Neuronal stem cell (in vitro differentiated cells): ENCODE measurements at regions not wholly inside any gene's neighbourhood (a gene's known extent, or its start where the extent isn't known, plus 50 kb on each side); places are given as distances from the start of the nearest gene placed in this dataset.

Experiments
- DNase-seq: peaks from one replicate; pipeline ENCODE4 v3.0.0-alpha.2; 2013; ENCODE audit warnings: low spot score
- H2AFZ ChIP-seq: one replicate; pipeline ENCODE4 v1.6.1; 2013; ENCODE audit warnings: mild to moderate bottlenecking, low read length, inconsistent platforms
- H2AK5ac ChIP-seq: 2 replicates; pipeline ENCODE4 v1.6.1; 2013; ENCODE audit warnings: low read depth, mild to moderate bottlenecking, inconsistent platforms, low read length, moderate library complexity, mixed read lengths
- H2BK120ac ChIP-seq: 2 replicates; pipeline ENCODE4 v1.6.1; 2013; ENCODE audit warnings: low read depth, mild to moderate bottlenecking, inconsistent platforms, low read length, moderate library complexity, mixed read lengths
- H2BK12ac ChIP-seq: one replicate; pipeline ENCODE4 v1.6.1; 2013; ENCODE audit warnings: low read length, inconsistent platforms
- H2BK15ac ChIP-seq: 2 replicates; pipeline ENCODE4 v1.6.1; 2013; ENCODE audit warnings: mild to moderate bottlenecking, low read length, inconsistent platforms, mixed read lengths
- H2BK5ac ChIP-seq: one replicate; pipeline ENCODE4 v1.6.1; 2013; ENCODE audit warnings: inconsistent platforms, mild to moderate bottlenecking, low read length, moderate library complexity
- H3K14ac ChIP-seq: one replicate; pipeline ENCODE4 v1.6.1; 2013; ENCODE audit warnings: low read length, inconsistent platforms
- H3K18ac ChIP-seq: 2 replicates; pipeline ENCODE4 v1.6.1; 2013; ENCODE audit warnings: low read length, inconsistent platforms
- H3K23ac ChIP-seq: 2 replicates; pipeline ENCODE4 v1.6.1; 2013; ENCODE audit warnings: low read depth, mild to moderate bottlenecking, mixed read lengths, low read length, inconsistent platforms; ENCODE audit not compliant: poor library complexity
- H3K27ac ChIP-seq: replicated peaks from 3 replicates; pipeline ENCODE4 v1.5.1; 2013; ENCODE audit warnings: low read length, inconsistent platforms
- H3K27me3 ChIP-seq, 3 experiments: 2 replicates each; pipeline ENCODE4 v1.6.1; 2013; ENCODE audit warnings: low read length in 3 of 3, mild to moderate bottlenecking in 2 of 3, inconsistent platforms in 1 of 3, low read depth in 1 of 3, mixed read lengths in 1 of 3, moderate library complexity in 1 of 3; ENCODE audit not compliant: control insufficient read depth in 3 of 3, insufficient read depth in 3 of 3
- H3K36me3 ChIP-seq, 2 donors: replicated peaks in 1 of 2; 2 replicates each; pipeline ENCODE4 v1.6.1; 2013; ENCODE audit warnings: low read length in 2 of 2; ENCODE audit not compliant: control insufficient read depth in 2 of 2, insufficient read depth in 2 of 2
- H3K4ac ChIP-seq: 2 replicates; pipeline ENCODE4 v1.6.1; 2013; ENCODE audit warnings: inconsistent platforms, mild to moderate bottlenecking, low read length, moderate library complexity
- H3K4me1 ChIP-seq, 2 donors: 1 replicate in 1 of 2; 2 replicates in 1 of 2; pipeline ENCODE4 v1.6.1; 2013; ENCODE audit warnings: low read length in 2 of 2, low read depth in 1 of 2; ENCODE audit not compliant: control insufficient read depth in 2 of 2, insufficient read depth in 1 of 2
- H3K4me2 ChIP-seq: one replicate; pipeline ENCODE4 v1.6.1; 2013; ENCODE audit warnings: mild to moderate bottlenecking, low read length, inconsistent platforms; ENCODE audit not compliant: insufficient read depth, poor library complexity, severe bottlenecking
- H3K4me3 ChIP-seq, 2 donors: 2 replicates each; pipeline ENCODE4 v1.5.1; 2013; ENCODE audit warnings: low read length in 2 of 2, mild to moderate bottlenecking in 2 of 2, inconsistent platforms in 1 of 2, moderate library complexity in 1 of 2
- H3K79me1 ChIP-seq: one replicate; pipeline ENCODE4 v1.6.1; 2013; ENCODE audit warnings: low read depth, mild to moderate bottlenecking, inconsistent platforms, low read length, moderate library complexity
- H3K9ac ChIP-seq: one replicate; pipeline ENCODE4 v1.6.1; 2013; ENCODE audit warnings: mild to moderate bottlenecking, low read depth, low read length, inconsistent platforms; ENCODE audit not compliant: poor library complexity
- H3K9me3 ChIP-seq, 2 donors: replicated peaks in 1 of 2; 2 replicates each; pipeline versions ENCODE3 to v1.6.1; 2013; ENCODE audit warnings: low read length in 2 of 2, mild to moderate bottlenecking in 2 of 2, inconsistent platforms in 1 of 2, low read depth in 1 of 2, mixed read lengths in 1 of 2, moderate library complexity in 1 of 2; ENCODE audit not compliant: control insufficient read depth in 2 of 2, insufficient read depth in 1 of 2
- H4K8ac ChIP-seq: one replicate; pipeline ENCODE4 v1.6.1; 2013; ENCODE audit warnings: low read depth, mild to moderate bottlenecking, inconsistent platforms, low read length, moderate library complexity
- H4K91ac ChIP-seq: one replicate; pipeline ENCODE4 v1.6.1; 2013; ENCODE audit warnings: low read length, low read depth, mild to moderate bottlenecking, inconsistent platforms; ENCODE audit not compliant: poor library complexity
- WGBS, 2 donors: extraction: QIAGEN DNeasy Blood & Tissue Kit; methylation state at CpG; one replicate each; pipeline ENCODE4 v1.1.7; 2013; ENCODE audit warnings: missing lambda C conversion rate in 2 of 2, mixed read lengths in 1 of 2; ENCODE audit not compliant: insufficient read length in 2 of 2, insufficient replicate concordance in 1 of 2; ENCODE audit errors: extremely low coverage in 2 of 2; 5-methylcytosine and 5-hydroxymethylcytosine counted together

- no peak overlapping the region for H3K27ac ChIP-seq
- H2AK5ac ChIP-seq, result no peak overlapping the region
- DNase-seq, result no peak
- no peak overlapping the region for H3K23ac ChIP-seq
- no peak overlapping the region for H3K14ac ChIP-seq
- no peaks in the 10 kb centered on the region for H3K36me3 ChIP-seq
- no peak overlapping the region for H4K8ac ChIP-seq
- H3K27me3 ChIP-seq, result no peaks in the 10 kb centered on the region
- H3K4ac ChIP-seq, result no peak overlapping the region
- H3K9me3 ChIP-seq, result no peaks in the 10 kb centered on the region
- H2BK5ac ChIP-seq, result no peak overlapping the region
- no peak overlapping the region for H3K4me3 ChIP-seq
- H3K18ac ChIP-seq, result no peak overlapping the region
- H3K79me1 ChIP-seq, result no peaks in the 10 kb centered on the region
- no peak overlapping the region for H2AFZ ChIP-seq
- no peak overlapping the region for H2BK12ac ChIP-seq
- H3K9ac ChIP-seq, result no peak overlapping the region
- H4K91ac ChIP-seq, result no peak overlapping the region
- H2BK15ac ChIP-seq, result no peak overlapping the region
- no peak overlapping the region for H2BK120ac ChIP-seq
- H3K4me2 ChIP-seq, result no peak overlapping the region
- no peaks in the 10 kb centered on the region for H3K4me1 ChIP-seq
Measured at GRCh38 chr13:87903553-87903952, 232.4 kb downstream of the SLITRK5 start.

- Histone ChIP-seq H3K4me1 (no peaks in the 10 kb centered on the region), H2BK12ac (no peak overlapping the region), H3K18ac (no peak overlapping the region), H4K91ac (no peak overlapping the region), H3K27me3 (no peaks in the 10 kb centered on the region), H3K4me2 (no peak overlapping the region), H3K23ac (no peak overlapping the region), H3K14ac (no peak overlapping the region), H3K9ac (no peak overlapping the region), H2BK15ac (no peak overlapping the region), H2AK5ac (no peak overlapping the region), H3K4ac (no peak overlapping the region), H3K79me1 (no peaks in the 10 kb centered on the region), H3K27ac (no peak overlapping the region), H2AFZ (no peak overlapping the region), H2BK120ac (no peak overlapping the region), H4K8ac (no peak overlapping the region), H2BK5ac (no peak overlapping the region), H3K36me3 (no peaks in the 10 kb centered on the region), H3K9me3 (no peaks in the 10 kb centered on the region), H3K4me3 (no peak overlapping the region)
- no CpG with 5 or more reads among the region's 3 CpGs for WGBS, 2 donors
- DNase-seq, result no peak
Measured at GRCh38 chr13:87906411-87906810, 235.2 kb downstream of the SLITRK5 start.

- Histone ChIP-seq H3K36me3 (no peaks in the 10 kb centered on the region), H3K4me2 (no peak overlapping the region), H3K79me1 (no peaks in the 10 kb centered on the region), H3K4me3 (no peak overlapping the region), H4K8ac (no peak overlapping the region), H3K18ac (no peak overlapping the region), H4K91ac (no peak overlapping the region), H2BK12ac (no peak overlapping the region), H3K4me1 (no peaks in the 10 kb centered on the region), H2AFZ (no peak overlapping the region), H3K27ac (no peak overlapping the region), H3K9ac (no peak overlapping the region), H3K4ac (no peak overlapping the region), H3K14ac (no peak overlapping the region), H2BK120ac (no peak overlapping the region), H3K9me3 (no peaks in the 10 kb centered on the region), H2BK15ac (no peak overlapping the region), H2BK5ac (no peak overlapping the region), H3K27me3 (no peaks in the 10 kb centered on the region), H3K23ac (no peak overlapping the region), H2AK5ac (no peak overlapping the region)
- no CpG with 5 or more reads among the region's 1 CpG for WGBS, 2 donors
- DNase-seq, result no peak
Measured at GRCh38 chr13:87907202-87907601, 236.0 kb downstream of the SLITRK5 start.

- H2AK5ac ChIP-seq, result no peak overlapping the region
- H3K18ac ChIP-seq, result no peak overlapping the region
- no peak overlapping the region for H4K8ac ChIP-seq
- H3K4me2 ChIP-seq, result no peak overlapping the region
- H2BK5ac ChIP-seq, result no peak overlapping the region
- no peak overlapping the region for H3K4me3 ChIP-seq
- no peaks in the 10 kb centered on the region for H3K79me1 ChIP-seq
- DNase-seq, result no peak
- no peak overlapping the region for H2BK120ac ChIP-seq
- H2AFZ ChIP-seq, result no peak overlapping the region
- no peak overlapping the region for H3K27ac ChIP-seq
- H3K23ac ChIP-seq, result no peak overlapping the region
- no peaks in the 10 kb centered on the region for H3K27me3 ChIP-seq
- H3K4ac ChIP-seq, result no peak overlapping the region
- no peaks in the 10 kb centered on the region for H3K9me3 ChIP-seq
- no peak overlapping the region for H2BK15ac ChIP-seq
- H4K91ac ChIP-seq, result no peak overlapping the region
- no peaks in the 10 kb centered on the region for H3K4me1 ChIP-seq
- H3K9ac ChIP-seq, result no peak overlapping the region
- H3K36me3 ChIP-seq, result no peaks in the 10 kb centered on the region
- H2BK12ac ChIP-seq, result no peak overlapping the region
- no peak overlapping the region for H3K14ac ChIP-seq
Measured at GRCh38 chr13:87919956-87920355, 248.8 kb downstream of the SLITRK5 start.
